Activated naive CD4-positive, alpha-beta T cell treated with anti-CD3 and anti-CD28 coated beads, Interleukin-2, amount 10 ng/mL, durations not matched to agents 7 days and 5 days (primary cell): ENCODE measurements at regions not wholly inside any gene's neighbourhood (a gene's known extent, or its start where the extent isn't known, plus 50 kb on each side); places are given as distances from the start of the nearest gene placed in this dataset.

Experiments
- CTCF ChIA-PET: fragments of 350-600 bp; sonication (Branson Sonifier 250); formaldehyde crosslinking; loops from one replicate; lab custom pipeline; 2021; ENCODE audit warnings: antibody characterized with exemption; lab: Charles Lee
- DNase-seq: peaks from one replicate; pipeline ENCODE4 v3.0.0-alpha.2; 2020
- H3K27ac Mint-ChIP-seq: one replicate; pipeline ENCODE4 v1.8.0; 2021; ENCODE audit warnings: mild to moderate bottlenecking, moderate library complexity, mixed read lengths
- H3K27me3 Mint-ChIP-seq: one replicate; pipeline ENCODE4 v1.8.0; 2021; ENCODE audit warnings: mild to moderate bottlenecking, mixed read lengths
- H3K36me3 Mint-ChIP-seq: one replicate; pipeline ENCODE4 v1.8.0; 2021; ENCODE audit warnings: mixed read lengths
- H3K4me1 Mint-ChIP-seq: one replicate; pipeline ENCODE4 v1.8.0; 2021; ENCODE audit warnings: mixed read lengths
- H3K4me3 Mint-ChIP-seq: one replicate; pipeline ENCODE4 v1.8.0; 2021; ENCODE audit warnings: mild to moderate bottlenecking, moderate library complexity, mixed read lengths
- H3K9me3 Mint-ChIP-seq: one replicate; pipeline ENCODE4 v1.8.0; 2021; ENCODE audit warnings: mixed read lengths

- H3K27me3 Mint-ChIP-seq = peaks cover 11% of the 10 kb centered on the region
- H3K4me3 Mint-ChIP-seq = no peak overlapping the region
- no peak overlapping the region for H3K27ac Mint-ChIP-seq
- H3K9me3 Mint-ChIP-seq = no peaks in the 10 kb centered on the region
- DNase-seq = no peak
- no peaks in the 10 kb centered on the region for H3K36me3 Mint-ChIP-seq
- no peaks in the 10 kb centered on the region for H3K4me1 Mint-ChIP-seq
- CTCF ChIA-PET = no interaction called here
Measured at GRCh38 chr1:36635284-36635683, 152.6 kb upstream of the CSF3R start.

GRCh38 chr1:36628804-36629203 lies 146.1 kb upstream of the CSF3R start:
- CTCF ChIA-PET = no interaction called here
- DNase-seq = no peak
- H3K27me3 Mint-ChIP-seq = peaks cover 2% of the 10 kb centered on the region
- H3K4me1 Mint-ChIP-seq = no peaks in the 10 kb centered on the region
- no peak overlapping the region for H3K27ac Mint-ChIP-seq
- H3K4me3 Mint-ChIP-seq = no peak overlapping the region
- no peaks in the 10 kb centered on the region for H3K9me3 Mint-ChIP-seq
- no peaks in the 10 kb centered on the region for H3K36me3 Mint-ChIP-seq

- H3K4me3 Mint-ChIP-seq = no peak overlapping the region
- H3K27ac Mint-ChIP-seq = no peak overlapping the region
- H3K9me3 Mint-ChIP-seq = no peaks in the 10 kb centered on the region
- no peak for DNase-seq
- CTCF ChIA-PET = no interaction called here
- peaks cover 2% of the 10 kb centered on the region for H3K4me1 Mint-ChIP-seq
- H3K27me3 Mint-ChIP-seq = peaks cover 18% of the 10 kb centered on the region
- H3K36me3 Mint-ChIP-seq = no peaks in the 10 kb centered on the region
Measured at GRCh38 chr1:36626435-36626834, 143.7 kb upstream of the CSF3R start.

GRCh38 chr1:36625935-36626310 lies 143.2 kb upstream of the CSF3R start:
- Mint-ChIP-seq H3K27me3 (peaks cover 20% of the 10 kb centered on the region), H3K4me3 (no peak overlapping the region), H3K27ac (no peak overlapping the region), H3K4me1 (peaks cover 2% of the 10 kb centered on the region), H3K9me3 (no peaks in the 10 kb centered on the region), H3K36me3 (no peaks in the 10 kb centered on the region)
- CTCF ChIA-PET = no interaction called here
- no peak for DNase-seq

- H3K9me3 Mint-ChIP-seq = no peaks in the 10 kb centered on the region
- peaks cover 20% of the 10 kb centered on the region for H3K27me3 Mint-ChIP-seq
- no peak overlapping the region for H3K27ac Mint-ChIP-seq
- H3K4me1 Mint-ChIP-seq = peaks cover 2% of the 10 kb centered on the region
- CTCF ChIA-PET = no interaction called here
- no peaks in the 10 kb centered on the region for H3K36me3 Mint-ChIP-seq
- no peak overlapping the region for H3K4me3 Mint-ChIP-seq
- no peak for DNase-seq
Measured at GRCh38 chr1:36625253-36625934, 142.7 kb upstream of the CSF3R start.

- CTCF ChIA-PET = no interaction called here
- H3K27me3 Mint-ChIP-seq = peaks cover 20% of the 10 kb centered on the region
- peaks cover 2% of the 10 kb centered on the region for H3K4me1 Mint-ChIP-seq
- H3K27ac Mint-ChIP-seq = no peak overlapping the region
- H3K4me3 Mint-ChIP-seq = no peak overlapping the region
- DNase-seq = no peak
- H3K36me3 Mint-ChIP-seq = no peaks in the 10 kb centered on the region
- no peaks in the 10 kb centered on the region for H3K9me3 Mint-ChIP-seq
Measured at GRCh38 chr1:36624466-36624865, 141.8 kb upstream of the CSF3R start.

GRCh38 chr1:36622741-36623648 lies 140.3 kb upstream of the CSF3R start:
- Mint-ChIP-seq H3K27me3 (peaks cover 20% of the 10 kb centered on the region), H3K4me3 (no peak overlapping the region), H3K27ac (no peak overlapping the region), H3K9me3 (no peaks in the 10 kb centered on the region), H3K4me1 (peaks cover 2% of the 10 kb centered on the region), H3K36me3 (no peaks in the 10 kb centered on the region)
- CTCF ChIA-PET = no interaction called here
- no peak for DNase-seq

GRCh38 chr1:36621531-36621930 lies 138.8 kb upstream of the CSF3R start:
- Mint-ChIP-seq H3K36me3 (no peaks in the 10 kb centered on the region), H3K27ac (no peak overlapping the region), H3K9me3 (no peaks in the 10 kb centered on the region), H3K4me3 (no peak overlapping the region), H3K27me3 (peaks cover 20% of the 10 kb centered on the region), H3K4me1 (peaks cover 2% of the 10 kb centered on the region)
- no peak for DNase-seq
- CTCF ChIA-PET = no interaction called here

GRCh38 chr1:36620142-36620541 lies 137.4 kb upstream of the CSF3R start:
- CTCF ChIA-PET = no interaction called here
- no peaks in the 10 kb centered on the region for H3K36me3 Mint-ChIP-seq
- no peak overlapping the region for H3K4me3 Mint-ChIP-seq
- H3K9me3 Mint-ChIP-seq = no peaks in the 10 kb centered on the region
- DNase-seq = no peak
- H3K4me1 Mint-ChIP-seq = peaks cover 2% of the 10 kb centered on the region
- H3K27me3 Mint-ChIP-seq = peaks cover 20% of the 10 kb centered on the region
- H3K27ac Mint-ChIP-seq = no peak overlapping the region

- CTCF ChIA-PET = no interaction called here
- Mint-ChIP-seq H3K9me3 (no peaks in the 10 kb centered on the region), H3K4me1 (no peaks in the 10 kb centered on the region), H3K36me3 (no peaks in the 10 kb centered on the region), H3K27me3 (peaks cover 4% of the 10 kb centered on the region), H3K4me3 (no peak overlapping the region), H3K27ac (no peak overlapping the region)
- DNase-seq = no peak
Measured at GRCh38 chr1:36614991-36615390, 132.3 kb upstream of the CSF3R start.

GRCh38 chr1:36614571-36614970 lies 131.9 kb upstream of the CSF3R start:
- Mint-ChIP-seq H3K4me1 (no peaks in the 10 kb centered on the region), H3K4me3 (no peak overlapping the region), H3K36me3 (no peaks in the 10 kb centered on the region), H3K9me3 (no peaks in the 10 kb centered on the region), H3K27ac (no peak overlapping the region), H3K27me3 (peaks cover 4% of the 10 kb centered on the region)
- DNase-seq = no peak
- CTCF ChIA-PET = no interaction called here

GRCh38 chr1:36613721-36614120 lies 131.0 kb upstream of the CSF3R start:
- Mint-ChIP-seq H3K4me1 (no peaks in the 10 kb centered on the region), H3K36me3 (no peaks in the 10 kb centered on the region), H3K27ac (no peak overlapping the region), H3K4me3 (no peak overlapping the region), H3K27me3 (peaks cover 4% of the 10 kb centered on the region), H3K9me3 (no peaks in the 10 kb centered on the region)
- CTCF ChIA-PET = interaction anchor here (0.5 kb wide), 1 partner anchor 94 kb away, joined by 3 read pairs; no protein-coding TSS in a partner anchor
- DNase-seq = no peak

- peaks cover 4% of the 10 kb centered on the region for H3K27me3 Mint-ChIP-seq
- DNase-seq = no peak
- H3K36me3 Mint-ChIP-seq = no peaks in the 10 kb centered on the region
- H3K9me3 Mint-ChIP-seq = no peaks in the 10 kb centered on the region
- no peak overlapping the region for H3K4me3 Mint-ChIP-seq
- no peaks in the 10 kb centered on the region for H3K4me1 Mint-ChIP-seq
- no peak overlapping the region for H3K27ac Mint-ChIP-seq
- CTCF ChIA-PET = no interaction called here
Measured at GRCh38 chr1:36612881-36613280, 130.2 kb upstream of the CSF3R start.

- peaks cover 4% of the 10 kb centered on the region for H3K27me3 Mint-ChIP-seq
- DNase-seq = no peak
- no peak overlapping the region for H3K4me3 Mint-ChIP-seq
- no peaks in the 10 kb centered on the region for H3K4me1 Mint-ChIP-seq
- no peaks in the 10 kb centered on the region for H3K36me3 Mint-ChIP-seq
- H3K27ac Mint-ChIP-seq = no peak overlapping the region
- H3K9me3 Mint-ChIP-seq = no peaks in the 10 kb centered on the region
- CTCF ChIA-PET = no interaction called here
Measured at GRCh38 chr1:36612121-36612520, 129.4 kb upstream of the CSF3R start.
